ENCODE measurements at regions not wholly inside any gene's neighbourhood (a gene's known extent, or its start where the extent isn't known, plus 50 kb on each side); places are given as distances from the start of the nearest gene placed in this dataset.

- Histone ChIP-seq H3K27ac (no peak overlapping the region), H3K36me3 (no peaks in the 10 kb centered on the region), H3K4me1 (no peaks in the 10 kb centered on the region), H3K4me3 (no peak overlapping the region), H3K27me3 (ENCODE audit: low read depth) (peaks cover 26% of the 10 kb centered on the region), H3K9me3 (no peaks in the 10 kb centered on the region)
- intact Hi-C loops (cut with DNase I) = no loop called here
- ATAC-seq (no peak), DNase-seq (no peak)
- no peak for TF ChIP-seq CTCF (IDR thresholded peaks at IDR 0.05)
Observed at GRCh38 chr13:99120751-99121150, 79.9 kb upstream of the UBAC2 start.

- Histone ChIP-seq H3K27me3 (ENCODE audit: low read depth) (peaks cover 26% of the 10 kb centered on the region), H3K9me3 (no peaks in the 10 kb centered on the region), H3K27ac (no peak overlapping the region), H3K4me3 (no peak overlapping the region), H3K4me1 (no peaks in the 10 kb centered on the region), H3K36me3 (no peaks in the 10 kb centered on the region)
- DNase-seq (no peak), ATAC-seq (no peak)
- no peak for TF ChIP-seq CTCF (IDR thresholded peaks at IDR 0.05)
- intact Hi-C loops (cut with DNase I) = no loop called here
Observed at GRCh38 chr13:99122171-99122570, 78.5 kb upstream of the UBAC2 start.

GRCh38 chr13:99123101-99124045 lies 77.3 kb upstream of the UBAC2 start:
- Histone ChIP-seq H3K27me3 (ENCODE audit: low read depth) (peaks cover 19% of the 10 kb centered on the region), H3K4me3 (no peak overlapping the region), H3K27ac (no peak overlapping the region), H3K36me3 (no peaks in the 10 kb centered on the region), H3K4me1 (no peaks in the 10 kb centered on the region), H3K9me3 (no peaks in the 10 kb centered on the region)
- no peak for TF ChIP-seq CTCF (IDR thresholded peaks at IDR 0.05)
- ATAC-seq = no peak
- intact Hi-C loops (cut with DNase I) = no loop called here
- no peak for DNase-seq

- Histone ChIP-seq H3K9me3 (no peaks in the 10 kb centered on the region), H3K4me3 (no peak overlapping the region), H3K27ac (no peak overlapping the region), H3K27me3 (ENCODE audit: low read depth) (peaks cover 19% of the 10 kb centered on the region), H3K4me1 (no peaks in the 10 kb centered on the region), H3K36me3 (no peaks in the 10 kb centered on the region)
- intact Hi-C loops (cut with DNase I) = no loop called here
- TF ChIP-seq CTCF (IDR thresholded peaks at IDR 0.05) = no peak
- DNase-seq = no peak
- no peak for ATAC-seq
Observed at GRCh38 chr13:99124046-99124400, 76.6 kb upstream of the UBAC2 start.

GRCh38 chr13:99124794-99125316 lies 75.8 kb upstream of the UBAC2 start:
- Histone ChIP-seq H3K4me1 (no peaks in the 10 kb centered on the region), H3K27me3 (ENCODE audit: low read depth) (peaks cover 19% of the 10 kb centered on the region), H3K9me3 (no peaks in the 10 kb centered on the region), H3K27ac (no peak overlapping the region), H3K36me3 (no peaks in the 10 kb centered on the region), H3K4me3 (no peak overlapping the region)
- intact Hi-C loops (cut with DNase I) = no loop called here
- no peak for TF ChIP-seq CTCF (IDR thresholded peaks at IDR 0.05)
- ATAC-seq (peak in 1 of 2 donors; percentile 26), DNase-seq (no peak)
